ENCODE measurements at regions not wholly inside any gene's neighbourhood (a gene's known extent, or its start where the extent isn't known, plus 50 kb on each side); places are given as distances from the start of the nearest gene placed in this dataset.

GRCh38 chr6:21478883-21479539 is 114.5 kb upstream of the SOX4 start:
- no peak for DNase-seq

GRCh38 chr6:21486115-21486514 is 107.4 kb upstream of the SOX4 start:
- DNase-seq = no peak

GRCh38 chr6:21489826-21490225 is 103.7 kb upstream of the SOX4 start:
- no peak for DNase-seq

GRCh38 chr6:21491955-21492354 is 101.6 kb upstream of the SOX4 start:
- DNase-seq = no peak

- DNase-seq = no peak
Measured at GRCh38 chr6:21494505-21494904, 99.0 kb upstream of the SOX4 start.

- no peak for DNase-seq
Measured at GRCh38 chr6:21496196-21496595, 97.4 kb upstream of the SOX4 start.

- no peak for DNase-seq
Measured at GRCh38 chr6:21496706-21497105, 96.8 kb upstream of the SOX4 start.

GRCh38 chr6:21500314-21501020 is 93.1 kb upstream of the SOX4 start:
- no peak for DNase-seq

GRCh38 chr6:21501021-21501354 is 92.6 kb upstream of the SOX4 start:
- DNase-seq = no peak

GRCh38 chr6:21501815-21502214 is 91.7 kb upstream of the SOX4 start:
- no peak for DNase-seq

GRCh38 chr6:21502682-21503081 is 90.9 kb upstream of the SOX4 start:
- no peak for DNase-seq

- no peak for DNase-seq
Measured at GRCh38 chr6:21504790-21505189, 88.8 kb upstream of the SOX4 start.

GRCh38 chr6:21505574-21505990 is 88.0 kb upstream of the SOX4 start:
- DNase-seq = no peak

GRCh38 chr6:21506126-21506525 is 87.4 kb upstream of the SOX4 start:
- DNase-seq = no peak

GRCh38 chr6:21507811-21508210 is 85.7 kb upstream of the SOX4 start:
- no peak for DNase-seq

GRCh38 chr6:21508753-21509152 is 84.8 kb upstream of the SOX4 start:
- DNase-seq = no peak

GRCh38 chr6:21511891-21512550 is 81.5 kb upstream of the SOX4 start:
- no peak for DNase-seq

GRCh38 chr6:21514288-21514687 is 79.3 kb upstream of the SOX4 start:
- no peak for DNase-seq

- no peak for DNase-seq
Measured at GRCh38 chr6:21518317-21518716, 75.2 kb upstream of the SOX4 start.

GRCh38 chr6:21519642-21520041 is 73.9 kb upstream of the SOX4 start:
- no peak for DNase-seq

GRCh38 chr6:21521276-21521675 is 72.3 kb upstream of the SOX4 start:
- no peak for DNase-seq

- DNase-seq = no peak
Measured at GRCh38 chr6:21522143-21522747, 71.3 kb upstream of the SOX4 start.

GRCh38 chr6:21522797-21523456 is 70.6 kb upstream of the SOX4 start:
- no peak for DNase-seq
